Neural progenitor cell (in vitro differentiated cells): ENCODE measurements at regions not wholly inside any gene's neighbourhood (a gene's known extent, or its start where the extent isn't known, plus 50 kb on each side); places are given as distances from the start of the nearest gene placed in this dataset.

Experiments
- EZH2phosphoT487 ChIP-seq: fragments of 200-600 bp; sonication (generic); IDR thresholded peaks from 2 replicates; pipeline ENCODE4 v1.6.1; 2017; ENCODE audit warnings: antibody characterized with exemption
- TF ChIP-seq, protein P1 (sequence below): fragments of 200-600 bp; sonication (generic); IDR thresholded peaks from 2 replicates; pipeline ENCODE4 v1.5.1; 2017; ENCODE audit warnings: antibody characterized with exemption, mild to moderate bottlenecking

DNA sequence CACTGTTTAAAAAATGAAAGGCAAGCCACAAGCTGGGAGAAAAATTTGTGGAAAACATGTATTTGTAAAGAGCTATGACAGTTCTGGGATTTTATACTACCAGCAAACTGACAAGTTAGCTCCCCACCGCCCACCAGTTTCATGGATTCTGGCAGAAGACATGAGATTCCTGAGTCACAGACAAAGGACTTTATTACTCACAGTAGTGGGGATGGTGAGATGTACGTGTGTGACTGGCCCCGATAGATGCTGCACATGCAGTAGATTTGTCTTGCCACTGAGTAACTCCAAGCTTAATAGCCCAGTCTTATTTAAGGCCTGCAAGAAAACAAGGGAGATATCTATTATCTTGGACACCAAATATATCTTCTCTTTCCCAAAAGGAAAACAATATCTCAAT is 281.7 kb downstream of the AHR start:
- TF ChIP-seq, protein P1, sequence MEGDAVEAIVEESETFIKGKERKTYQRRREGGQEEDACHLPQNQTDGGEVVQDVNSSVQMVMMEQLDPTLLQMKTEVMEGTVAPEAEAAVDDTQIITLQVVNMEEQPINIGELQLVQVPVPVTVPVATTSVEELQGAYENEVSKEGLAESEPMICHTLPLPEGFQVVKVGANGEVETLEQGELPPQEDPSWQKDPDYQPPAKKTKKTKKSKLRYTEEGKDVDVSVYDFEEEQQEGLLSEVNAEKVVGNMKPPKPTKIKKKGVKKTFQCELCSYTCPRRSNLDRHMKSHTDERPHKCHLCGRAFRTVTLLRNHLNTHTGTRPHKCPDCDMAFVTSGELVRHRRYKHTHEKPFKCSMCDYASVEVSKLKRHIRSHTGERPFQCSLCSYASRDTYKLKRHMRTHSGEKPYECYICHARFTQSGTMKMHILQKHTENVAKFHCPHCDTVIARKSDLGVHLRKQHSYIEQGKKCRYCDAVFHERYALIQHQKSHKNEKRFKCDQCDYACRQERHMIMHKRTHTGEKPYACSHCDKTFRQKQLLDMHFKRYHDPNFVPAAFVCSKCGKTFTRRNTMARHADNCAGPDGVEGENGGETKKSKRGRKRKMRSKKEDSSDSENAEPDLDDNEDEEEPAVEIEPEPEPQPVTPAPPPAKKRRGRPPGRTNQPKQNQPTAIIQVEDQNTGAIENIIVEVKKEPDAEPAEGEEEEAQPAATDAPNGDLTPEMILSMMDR: no peak
- no peak for TF ChIP-seq EZH2phosphoT487
